IMR-90 (cell line): ENCODE measurements at regions not wholly inside any gene's neighbourhood (a gene's known extent, or its start where the extent isn't known, plus 50 kb on each side); places are given as distances from the start of the nearest gene placed in this dataset.
"Not testable (repeated sequence)": the region's sequence is repeated elsewhere in the genome, so short reads cannot be mapped to it uniquely, and the experiment has no call there.

Experiments
- ATAC-seq: fragments of 200-7000 bp; cut with Tn5 transposase; 2 replicates; pipeline ENCODE4 v1.9.1; 2020; ENCODE audit warnings: low read depth, mild to moderate bottlenecking, moderate library complexity
- BruUV-seq: library from RNA; stranded (reverse); fragments of 400-500 nt; replicated peaks from 2 replicates; lab custom pipeline; 2021; lab: Mats Ljungman, UMichigan
- CTCF ChIA-PET: fragments of 300-600 bp; formaldehyde crosslinking; extraction: SDS; loops from one replicate; lab custom pipeline; 2021; ENCODE audit warnings: antibody characterized with exemption; lab: Yijun Ruan, JAX
- POLR2A ChIA-PET: fragments of 300-600 bp; sonication (Branson Sonifier 250); formaldehyde crosslinking; loops from one replicate; lab custom pipeline; 2022; ENCODE audit warnings: antibody characterized with exemption; ENCODE audit not compliant: unreplicated experiment; lab: Charles Lee
- DNase-seq: peaks from one replicate; pipeline ENCODE4 v3.0.0; 2013
- H2AFZ ChIP-seq: replicated peaks from 2 replicates; pipeline ENCODE3; 2013; ENCODE audit warnings: low read length, mild to moderate bottlenecking; ENCODE audit not compliant: poor library complexity
- H2AK5ac ChIP-seq: 2 replicates; pipeline ENCODE4 v1.6.1; 2013; ENCODE audit warnings: low read depth, low read length, inconsistent platforms
- H2AK9ac ChIP-seq: replicated peaks from 2 replicates; pipeline ENCODE3; 2013; ENCODE audit warnings: mild to moderate bottlenecking, low read depth, low read length, moderate library complexity; ENCODE audit not compliant: poor library complexity
- H2BK120ac ChIP-seq: 2 replicates; pipeline ENCODE4 v1.6.1; 2013; ENCODE audit warnings: low read depth, low read length, inconsistent platforms
- H2BK15ac ChIP-seq: 3 replicates; pipeline ENCODE4 v1.6.1; 2013; ENCODE audit warnings: low read depth, low read length, inconsistent platforms
- H2BK20ac ChIP-seq: 2 replicates; pipeline ENCODE4 v1.6.1; 2013; ENCODE audit warnings: low read depth, mild to moderate bottlenecking, inconsistent platforms, low read length, moderate library complexity
- H2BK5ac ChIP-seq: 2 replicates; pipeline ENCODE4 v1.6.1; 2013; ENCODE audit warnings: mild to moderate bottlenecking, low read depth, low read length, inconsistent platforms; ENCODE audit not compliant: poor library complexity, severe bottlenecking
- H3K14ac ChIP-seq: replicated peaks from 2 replicates; pipeline ENCODE4 v1.6.1; 2013; ENCODE audit warnings: low read depth, low read length, inconsistent platforms
- H3K18ac ChIP-seq: 2 replicates; pipeline ENCODE4 v1.6.1; 2013; ENCODE audit warnings: low read depth, low read length, control low read depth
- H3K23ac ChIP-seq: 2 replicates; pipeline ENCODE4 v1.6.1; 2013; ENCODE audit warnings: low read depth, low read length, inconsistent platforms
- H3K27ac ChIP-seq: 2 replicates; pipeline ENCODE4 v1.5.1; 2013; ENCODE audit warnings: mild to moderate bottlenecking, control low read depth, low read length; ENCODE audit not compliant: insufficient read depth
- H3K27me3 ChIP-seq: 2 replicates; pipeline ENCODE4 v1.6.1; 2013; ENCODE audit warnings: low read length; ENCODE audit not compliant: control insufficient read depth, insufficient read depth
- H3K36me3 ChIP-seq: 2 replicates; pipeline ENCODE4 v1.6.1; 2013; ENCODE audit warnings: low read length, mixed read lengths; ENCODE audit not compliant: control insufficient read depth, insufficient read depth
- H3K4ac ChIP-seq: 2 replicates; pipeline ENCODE4 v1.6.1; 2013; ENCODE audit warnings: low read depth, low read length, inconsistent platforms
- H3K4me1 ChIP-seq: 2 replicates; pipeline ENCODE4 v1.6.1; 2013; ENCODE audit warnings: low read length, mixed read lengths; ENCODE audit not compliant: control insufficient read depth, insufficient read depth
- H3K4me2 ChIP-seq: 2 replicates; pipeline ENCODE4 v1.6.1; 2013; ENCODE audit warnings: low read depth, mild to moderate bottlenecking, control low read depth, low read length, moderate library complexity
- H3K4me3 ChIP-seq: 2 replicates; pipeline ENCODE4 v1.5.1; 2013; ENCODE audit warnings: low read depth, mild to moderate bottlenecking, control low read depth, low read length, moderate library complexity; ENCODE audit not compliant: insufficient read depth
- H3K56ac ChIP-seq: 2 replicates; pipeline ENCODE4 v1.6.1; 2013; ENCODE audit warnings: low read length, inconsistent platforms; ENCODE audit not compliant: insufficient read depth; ENCODE audit errors: extremely low read depth
- H3K79me1 ChIP-seq, 2 experiments: 2 replicates each; pipeline ENCODE4 v1.6.1; 2013; ENCODE audit warnings: low read length in 2 of 2, inconsistent platforms in 1 of 2, low read depth in 1 of 2
- H3K9ac ChIP-seq: 2 replicates; pipeline ENCODE4 v1.6.1; 2013; ENCODE audit warnings: low read depth, low read length, control low read depth
- H3K9me1 ChIP-seq: 2 replicates; pipeline ENCODE4 v1.6.1; 2013; ENCODE audit warnings: low read length, inconsistent platforms; ENCODE audit not compliant: insufficient read depth
- H3K9me3 ChIP-seq: 2 replicates; pipeline ENCODE4 v1.6.1; 2013; ENCODE audit warnings: low read length; ENCODE audit not compliant: control insufficient read depth, insufficient read depth
- H4K20me1 ChIP-seq: 2 replicates; pipeline ENCODE4 v1.6.1; 2013; ENCODE audit warnings: low read length, inconsistent platforms; ENCODE audit not compliant: insufficient read depth
- H4K5ac ChIP-seq: 2 replicates; pipeline ENCODE4 v1.6.1; 2013; ENCODE audit warnings: mild to moderate bottlenecking, low read depth, low read length, control low read depth
- H4K8ac ChIP-seq, 2 experiments: 2 replicates each; pipeline ENCODE4 v1.6.1; 2013; ENCODE audit warnings: low read depth in 2 of 2, low read length in 2 of 2, control low read depth in 1 of 2, inconsistent platforms in 1 of 2
- H4K91ac ChIP-seq: 2 replicates; pipeline ENCODE4 v1.6.1; 2013; ENCODE audit warnings: low read depth, low read length, inconsistent platforms; ENCODE audit not compliant: insufficient read depth
- WGBS, 2 experiments: methylation state at CpG; one replicate each; pipeline versions ENCODE4 v1.1.5 to v1.1.7; 2013; ENCODE audit warnings: missing lambda C conversion rate in 2 of 2; ENCODE audit not compliant: insufficient read length in 1 of 2; ENCODE audit errors: extremely low coverage in 2 of 2; 5-methylcytosine and 5-hydroxymethylcytosine counted together
- dilution Hi-C: fragments of 300-500 bp; cut with HindIII; formaldehyde crosslinking; loops from one replicate; pipeline ENCODE4 v1.14.3; 2018; ENCODE audit warnings: low sequenced_read_pairs; ENCODE audit not compliant: unreplicated experiment
- in situ Hi-C: fragments of 300-500 bp; cut with MboI; formaldehyde crosslinking; loops from 3 replicates; pipeline ENCODE4 v1.14.3; 2019; ENCODE audit warnings: low sequenced_read_pairs, inconsistent platforms, mixed read lengths
- intact Hi-C: fragments of 100-400 bp; cut with micrococcal nuclease; formaldehyde crosslinking; loops from 2 replicates; pipeline ENCODE4 v1.10.0; 2022

DNA sequence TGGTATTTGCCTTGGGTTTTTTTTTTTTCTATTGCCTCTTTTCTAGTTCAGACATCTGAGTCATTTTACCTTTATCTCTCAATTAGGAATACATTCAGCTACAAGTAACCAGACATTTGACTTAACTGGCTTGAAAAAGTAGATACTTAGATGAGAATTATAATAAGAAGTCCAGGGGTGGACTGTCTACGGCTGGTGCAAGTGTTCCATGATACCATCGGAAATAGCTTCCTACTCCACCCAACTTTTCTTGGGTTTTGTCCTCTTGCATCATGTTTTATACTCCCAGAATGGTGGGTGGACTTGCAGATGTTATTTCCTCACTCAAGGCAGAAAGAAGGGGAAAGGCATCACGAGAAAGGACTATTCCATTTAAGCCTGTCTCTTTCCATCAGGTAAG lies 104.7 kb downstream of the ARHGAP11B start:
- H3K23ac ChIP-seq, H2AK9ac ChIP-seq, H3K56ac ChIP-seq, H2BK5ac ChIP-seq, H3K4me2 ChIP-seq, H2BK20ac ChIP-seq, dilution Hi-C loops, H4K5ac ChIP-seq, H3K9ac ChIP-seq, H2BK120ac ChIP-seq, H3K9me3 ChIP-seq, H2BK15ac ChIP-seq, H3K4me1 ChIP-seq, DNase-seq, H3K18ac ChIP-seq, BruUV-seq, H4K8ac ChIP-seq, H4K91ac ChIP-seq, H3K4ac ChIP-seq, H3K79me1 ChIP-seq, H2AK5ac ChIP-seq, H3K27ac ChIP-seq, POLR2A ChIA-PET, H3K4me3 ChIP-seq, ATAC-seq, H3K9me1 ChIP-seq, H3K36me3 ChIP-seq, H3K27me3 ChIP-seq, CTCF ChIA-PET, intact Hi-C loops, H3K14ac ChIP-seq, H2AFZ ChIP-seq, H4K20me1 ChIP-seq, in situ Hi-C loops: not testable (repeated sequence)
- WGBS, 2 experiments: no CpG with 5 or more reads among the region's 3 CpGs

- H3K56ac ChIP-seq, DNase-seq, H3K18ac ChIP-seq, H4K20me1 ChIP-seq, H3K23ac ChIP-seq, H3K9ac ChIP-seq, H4K91ac ChIP-seq, H2AK5ac ChIP-seq, H2BK15ac ChIP-seq, H3K14ac ChIP-seq, in situ Hi-C loops, BruUV-seq, H3K4me2 ChIP-seq, H3K4me1 ChIP-seq, H3K27me3 ChIP-seq, intact Hi-C loops, H3K9me3 ChIP-seq, H2BK120ac ChIP-seq, H3K79me1 ChIP-seq, POLR2A ChIA-PET, CTCF ChIA-PET, H3K27ac ChIP-seq, H2BK5ac ChIP-seq, ATAC-seq, H4K8ac ChIP-seq, H2BK20ac ChIP-seq, H4K5ac ChIP-seq, H2AK9ac ChIP-seq, H3K4ac ChIP-seq, dilution Hi-C loops, H3K9me1 ChIP-seq, H3K4me3 ChIP-seq, H3K36me3 ChIP-seq, H2AFZ ChIP-seq: not testable (repeated sequence)
- WGBS, 2 experiments: no CpG with 5 or more reads among the region's 4 CpGs
Measured at GRCh38 chr15:30732100-30732499, 106.2 kb downstream of the ARHGAP11B start.
